NCI-H128 (cell line): ENCODE measurements at regions not wholly inside any gene's neighbourhood (a gene's known extent, or its start where the extent isn't known, plus 50 kb on each side); places are given as distances from the start of the nearest gene placed in this dataset.

Experiments
- DNase-seq: peaks from one replicate; lab custom pipeline; 2025; ENCODE audit not compliant: unreplicated experiment; lab: John Stamatoyannopoulos, UW

GRCh38 chr4:120526033-120526432 is 396.5 kb downstream of the PRDM5 start:
- DNase-seq: no peak

GRCh38 chr4:120525106-120525505 is 397.4 kb downstream of the PRDM5 start:
- no peak for DNase-seq

- DNase-seq: no peak
These were observed 398.3 kb downstream of the PRDM5 start for GRCh38 chr4:120524237-120524636.

GRCh38 chr4:120520761-120521160 is 401.8 kb downstream of the PRDM5 start:
- no peak for DNase-seq

- DNase-seq: no peak
These were observed 404.6 kb downstream of the PRDM5 start for GRCh38 chr4:120517966-120518365.

- no peak for DNase-seq
These were observed 412.8 kb downstream of the PRDM5 start for GRCh38 chr4:120509719-120510118.

- DNase-seq: no peak
These were observed 413.3 kb downstream of the PRDM5 start for GRCh38 chr4:120509222-120509621.

GRCh38 chr4:120508036-120508435 is 414.5 kb downstream of the PRDM5 start:
- DNase-seq: no peak

- no peak for DNase-seq
These were observed 416.0 kb downstream of the PRDM5 start for GRCh38 chr4:120506536-120506935.

GRCh38 chr4:120498678-120499077 is 423.8 kb downstream of the PRDM5 start:
- DNase-seq: no peak

- DNase-seq: no peak
These were observed 424.8 kb upstream of the MAD2L1 start for GRCh38 chr4:120491481-120491880.

GRCh38 chr4:120481756-120482155 is 415.1 kb upstream of the MAD2L1 start:
- DNase-seq: no peak

- DNase-seq: no peak
These were observed 405.9 kb upstream of the MAD2L1 start for GRCh38 chr4:120472447-120473131.

GRCh38 chr4:120466429-120466828 is 399.8 kb upstream of the MAD2L1 start:
- no peak for DNase-seq

- DNase-seq: no peak
These were observed 388.1 kb upstream of the MAD2L1 start for GRCh38 chr4:120454788-120455187.

GRCh38 chr4:120452536-120452935 is 385.9 kb upstream of the MAD2L1 start:
- DNase-seq: no peak

GRCh38 chr4:120452001-120452400 is 385.4 kb upstream of the MAD2L1 start:
- no peak for DNase-seq

- DNase-seq: no peak
These were observed 381.1 kb upstream of the MAD2L1 start for GRCh38 chr4:120447774-120448173.

- DNase-seq: no peak
These were observed 379.5 kb upstream of the MAD2L1 start for GRCh38 chr4:120446051-120446567.

- DNase-seq: no peak
These were observed 378.5 kb upstream of the MAD2L1 start for GRCh38 chr4:120445186-120445585.

GRCh38 chr4:120443116-120443515 is 376.5 kb upstream of the MAD2L1 start:
- no peak for DNase-seq

- no peak for DNase-seq
These were observed 374.1 kb upstream of the MAD2L1 start for GRCh38 chr4:120440730-120441129.

- DNase-seq: no peak
These were observed 368.5 kb upstream of the MAD2L1 start for GRCh38 chr4:120435179-120435578.
